ENCODE measurements at regions not wholly inside any gene's neighbourhood (a gene's known extent, or its start where the extent isn't known, plus 50 kb on each side); places are given as distances from the start of the nearest gene placed in this dataset.

DNA sequence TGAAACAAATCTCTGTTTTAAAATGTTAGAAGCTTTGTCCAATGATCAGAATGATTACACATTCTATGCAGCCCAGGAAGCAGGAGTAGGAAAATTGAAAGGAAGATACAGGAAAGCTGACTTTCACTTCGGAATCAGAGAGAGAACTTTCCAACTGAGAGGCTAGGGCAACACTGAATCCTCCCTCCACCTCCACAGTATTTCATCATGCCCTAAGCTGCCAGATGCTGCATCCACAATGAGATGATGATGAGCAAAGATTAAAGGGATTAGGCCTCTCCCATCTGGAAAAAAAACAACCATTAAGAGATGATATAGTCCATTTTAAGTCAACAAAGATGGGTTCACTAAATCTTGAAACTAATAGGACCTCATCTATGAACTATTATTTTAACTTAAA is 215.6 kb downstream of the GPR37 start:
- TF ChIP-seq EZH2 (IDR thresholded peaks at IDR 0.05; ENCODE audit: insufficient read depth, poor library complexity, severe bottlenecking) (no peak), EZH2phosphoT487 (IDR thresholded peaks at IDR 0.05; ENCODE audit: insufficient read depth, low read depth) (no peak)

All from GM23248 (cell line).